ENCODE measurements at regions not wholly inside any gene's neighbourhood (a gene's known extent, or its start where the extent isn't known, plus 50 kb on each side); places are given as distances from the start of the nearest gene placed in this dataset.

DNA sequence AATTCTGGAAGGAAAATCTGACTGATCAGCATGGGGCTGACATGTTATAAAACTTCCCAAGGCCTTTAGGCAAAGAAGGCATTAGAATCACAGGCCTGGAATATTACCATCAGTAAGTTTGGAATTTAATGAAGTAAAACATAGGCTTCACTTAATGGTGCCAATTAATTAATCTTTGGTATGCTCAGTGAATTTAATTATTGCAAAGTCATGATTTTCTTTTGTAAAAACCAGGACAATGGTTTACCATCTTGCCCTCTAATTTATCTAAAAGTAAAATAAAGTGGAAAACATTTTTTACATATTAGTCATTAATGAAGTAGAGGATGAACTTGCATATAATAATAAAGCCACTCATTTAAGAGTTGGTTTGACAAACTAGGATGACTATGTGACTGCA is 220.3 kb downstream of the SEC23IP start:
- Histone ChIP-seq H3K79me2 (ENCODE audit: insufficient read depth, low read depth) (no peaks in the 10 kb centered on the region), H4K20me1 (ENCODE audit: insufficient read depth) (no peaks in the 10 kb centered on the region), H3K36me3 (ENCODE audit: insufficient read depth) (no peaks in the 10 kb centered on the region), H3K27me3 (ENCODE audit: insufficient read depth, low read depth) (no peaks in the 10 kb centered on the region), H2AFZ (ENCODE audit: low read depth) (no peak overlapping the region), H3K9ac (no peak overlapping the region), H3K4me3 (IDR thresholded peaks at IDR 0.05; ENCODE audit: insufficient read depth, low read depth, low read length) (no peak overlapping the region), H3K4me1 (ENCODE audit: low read depth, poor library complexity, severe bottlenecking) (no peaks in the 10 kb centered on the region), H3K27ac (no peak overlapping the region), H3K4me2 (no peak overlapping the region)
- TF ChIP-seq, protein P1, sequence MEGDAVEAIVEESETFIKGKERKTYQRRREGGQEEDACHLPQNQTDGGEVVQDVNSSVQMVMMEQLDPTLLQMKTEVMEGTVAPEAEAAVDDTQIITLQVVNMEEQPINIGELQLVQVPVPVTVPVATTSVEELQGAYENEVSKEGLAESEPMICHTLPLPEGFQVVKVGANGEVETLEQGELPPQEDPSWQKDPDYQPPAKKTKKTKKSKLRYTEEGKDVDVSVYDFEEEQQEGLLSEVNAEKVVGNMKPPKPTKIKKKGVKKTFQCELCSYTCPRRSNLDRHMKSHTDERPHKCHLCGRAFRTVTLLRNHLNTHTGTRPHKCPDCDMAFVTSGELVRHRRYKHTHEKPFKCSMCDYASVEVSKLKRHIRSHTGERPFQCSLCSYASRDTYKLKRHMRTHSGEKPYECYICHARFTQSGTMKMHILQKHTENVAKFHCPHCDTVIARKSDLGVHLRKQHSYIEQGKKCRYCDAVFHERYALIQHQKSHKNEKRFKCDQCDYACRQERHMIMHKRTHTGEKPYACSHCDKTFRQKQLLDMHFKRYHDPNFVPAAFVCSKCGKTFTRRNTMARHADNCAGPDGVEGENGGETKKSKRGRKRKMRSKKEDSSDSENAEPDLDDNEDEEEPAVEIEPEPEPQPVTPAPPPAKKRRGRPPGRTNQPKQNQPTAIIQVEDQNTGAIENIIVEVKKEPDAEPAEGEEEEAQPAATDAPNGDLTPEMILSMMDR (conservative IDR thresholded peaks at IDR 0.05; ENCODE audit: low read depth, low read length) = no peak

DNA sequence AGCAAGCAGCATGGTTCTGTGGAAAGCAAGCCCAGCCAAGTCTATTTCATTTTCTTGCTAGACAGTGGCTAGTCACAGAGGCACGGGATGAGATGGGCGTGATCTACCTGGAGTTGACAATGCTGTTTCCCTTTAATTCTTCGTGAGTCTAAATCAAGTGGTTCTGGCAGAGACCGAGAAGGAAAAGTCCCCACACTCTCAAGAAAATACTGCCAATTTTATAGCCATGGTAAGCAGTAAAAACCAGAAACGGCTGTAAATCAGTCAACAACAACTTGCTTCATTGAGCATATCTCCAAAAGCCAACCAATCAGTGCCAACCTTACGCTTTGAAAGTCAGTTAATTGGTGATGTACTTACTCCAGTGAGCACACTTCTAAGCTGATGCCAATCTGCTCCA is 223.4 kb downstream of the SEC23IP start:
- Histone ChIP-seq H3K9ac (no peak overlapping the region), H3K4me3 (IDR thresholded peaks at IDR 0.05; ENCODE audit: insufficient read depth, low read depth, low read length) (no peak overlapping the region), H4K20me1 (ENCODE audit: insufficient read depth) (no peaks in the 10 kb centered on the region), H3K27ac (no peak overlapping the region), H3K36me3 (ENCODE audit: insufficient read depth) (no peaks in the 10 kb centered on the region), H3K79me2 (ENCODE audit: insufficient read depth, low read depth) (no peaks in the 10 kb centered on the region), H2AFZ (ENCODE audit: low read depth) (no peak overlapping the region), H3K4me1 (ENCODE audit: low read depth, poor library complexity, severe bottlenecking) (no peaks in the 10 kb centered on the region), H3K27me3 (ENCODE audit: insufficient read depth, low read depth) (no peaks in the 10 kb centered on the region), H3K4me2 (no peak overlapping the region)
- TF ChIP-seq, protein P1 (conservative IDR thresholded peaks at IDR 0.05; ENCODE audit: low read depth, low read length) = no peak

DNA sequence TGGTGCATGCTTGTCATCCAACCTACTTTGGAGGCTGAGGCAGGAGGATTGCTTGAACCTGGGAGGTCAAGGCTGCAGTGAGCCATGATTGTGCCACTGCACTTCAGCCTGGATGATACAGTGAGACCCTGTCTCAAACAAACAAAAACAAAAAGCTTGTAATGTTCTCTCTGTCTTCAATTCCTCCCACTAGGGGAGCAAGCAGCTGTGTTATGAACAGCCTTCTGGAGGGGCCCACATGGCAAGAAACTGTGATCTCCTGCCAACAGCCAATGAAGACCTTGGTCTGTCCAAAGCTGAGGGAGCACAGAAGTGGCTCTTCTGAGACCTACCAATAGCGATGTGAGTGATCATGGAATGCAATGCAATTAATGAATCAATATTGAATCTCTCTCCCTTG is 229.2 kb downstream of the SEC23IP start:
- TF ChIP-seq, protein P1 (conservative IDR thresholded peaks at IDR 0.05; ENCODE audit: low read depth, low read length) = no peak
- no peak overlapping the region for H2AFZ ChIP-seq (ENCODE audit: low read depth)
- no peaks in the 10 kb centered on the region for H3K27me3 ChIP-seq (ENCODE audit: insufficient read depth, low read depth)
- H3K4me1 ChIP-seq (ENCODE audit: low read depth, poor library complexity, severe bottlenecking) = no peaks in the 10 kb centered on the region
- H3K4me2 ChIP-seq = no peak overlapping the region
- H3K79me2 ChIP-seq (ENCODE audit: insufficient read depth, low read depth) = no peaks in the 10 kb centered on the region
- H3K4me3 ChIP-seq (IDR thresholded peaks at IDR 0.05; ENCODE audit: insufficient read depth, low read depth, low read length) = no peak overlapping the region
- H3K9ac ChIP-seq = no peak overlapping the region
- H4K20me1 ChIP-seq (ENCODE audit: insufficient read depth) = no peaks in the 10 kb centered on the region
- no peak overlapping the region for H3K27ac ChIP-seq
- no peaks in the 10 kb centered on the region for H3K36me3 ChIP-seq (ENCODE audit: insufficient read depth)

DNA sequence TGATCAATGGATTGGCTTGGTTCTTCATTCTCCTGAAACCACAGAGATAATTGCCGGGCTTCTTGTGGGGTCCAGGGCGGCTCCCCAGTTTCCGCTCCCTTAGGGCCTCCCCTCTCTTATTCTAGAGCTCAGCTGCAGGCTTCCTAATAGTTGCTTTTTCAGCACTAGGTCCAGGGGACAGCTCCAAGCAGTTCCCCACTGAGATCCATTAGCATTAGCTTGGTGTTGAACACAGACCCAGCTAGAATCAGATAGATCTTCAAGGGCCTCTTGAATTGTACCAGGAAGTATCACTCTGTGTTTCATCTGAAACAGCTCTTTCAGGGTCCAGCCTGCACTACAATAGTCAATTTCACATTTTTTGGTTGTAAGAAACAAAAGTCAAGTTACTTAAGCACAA is 238.7 kb downstream of the SEC23IP start:
- no peak overlapping the region for H3K4me2 ChIP-seq
- H3K27me3 ChIP-seq (ENCODE audit: insufficient read depth, low read depth) = no peaks in the 10 kb centered on the region
- no peaks in the 10 kb centered on the region for H3K79me2 ChIP-seq (ENCODE audit: insufficient read depth, low read depth)
- no peaks in the 10 kb centered on the region for H3K4me1 ChIP-seq (ENCODE audit: low read depth, poor library complexity, severe bottlenecking)
- H2AFZ ChIP-seq (ENCODE audit: low read depth) = no peak overlapping the region
- no peaks in the 10 kb centered on the region for H3K36me3 ChIP-seq (ENCODE audit: insufficient read depth)
- H3K4me3 ChIP-seq (IDR thresholded peaks at IDR 0.05; ENCODE audit: insufficient read depth, low read depth, low read length) = no peak overlapping the region
- H3K27ac ChIP-seq = no peak overlapping the region
- H3K9ac ChIP-seq = no peak overlapping the region
- no peaks in the 10 kb centered on the region for H4K20me1 ChIP-seq (ENCODE audit: insufficient read depth)
- TF ChIP-seq, protein P1 (conservative IDR thresholded peaks at IDR 0.05; ENCODE audit: low read depth, low read length) = no peak

DNA sequence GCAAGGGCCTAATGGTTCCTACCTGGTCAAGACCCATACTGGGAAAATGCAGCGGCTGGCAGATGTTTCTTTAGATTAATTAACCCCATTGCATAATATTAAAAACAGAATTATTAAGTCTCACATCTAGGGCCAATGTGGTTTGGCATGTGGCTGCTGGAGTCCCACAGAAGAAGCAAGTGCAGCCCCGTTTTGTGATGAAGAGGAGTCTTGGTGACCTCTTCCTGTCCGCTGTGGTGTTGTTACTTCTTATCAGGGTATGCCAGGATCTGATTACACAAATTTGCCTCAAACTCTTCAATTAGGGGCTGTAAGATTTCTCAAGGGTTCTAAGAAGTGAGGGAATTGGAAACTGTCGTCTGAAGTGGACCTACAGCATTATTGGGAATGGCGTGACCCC is 240.3 kb downstream of the SEC23IP start:
- no peak overlapping the region for H2AFZ ChIP-seq (ENCODE audit: low read depth)
- H3K36me3 ChIP-seq (ENCODE audit: insufficient read depth) = no peaks in the 10 kb centered on the region
- no peak overlapping the region for H3K27ac ChIP-seq
- H3K4me3 ChIP-seq (IDR thresholded peaks at IDR 0.05; ENCODE audit: insufficient read depth, low read depth, low read length) = no peak overlapping the region
- TF ChIP-seq, protein P1 (conservative IDR thresholded peaks at IDR 0.05; ENCODE audit: low read depth, low read length) = no peak
- H4K20me1 ChIP-seq (ENCODE audit: insufficient read depth) = no peaks in the 10 kb centered on the region
- H3K79me2 ChIP-seq (ENCODE audit: insufficient read depth, low read depth) = no peaks in the 10 kb centered on the region
- H3K4me1 ChIP-seq (ENCODE audit: low read depth, poor library complexity, severe bottlenecking) = no peaks in the 10 kb centered on the region
- H3K27me3 ChIP-seq (ENCODE audit: insufficient read depth, low read depth) = no peaks in the 10 kb centered on the region
- H3K4me2 ChIP-seq = no peak overlapping the region
- no peak overlapping the region for H3K9ac ChIP-seq
